ENCODE measurements at regions not wholly inside any gene's neighbourhood (a gene's known extent, or its start where the extent isn't known, plus 50 kb on each side); places are given as distances from the start of the nearest gene placed in this dataset.

DNA sequence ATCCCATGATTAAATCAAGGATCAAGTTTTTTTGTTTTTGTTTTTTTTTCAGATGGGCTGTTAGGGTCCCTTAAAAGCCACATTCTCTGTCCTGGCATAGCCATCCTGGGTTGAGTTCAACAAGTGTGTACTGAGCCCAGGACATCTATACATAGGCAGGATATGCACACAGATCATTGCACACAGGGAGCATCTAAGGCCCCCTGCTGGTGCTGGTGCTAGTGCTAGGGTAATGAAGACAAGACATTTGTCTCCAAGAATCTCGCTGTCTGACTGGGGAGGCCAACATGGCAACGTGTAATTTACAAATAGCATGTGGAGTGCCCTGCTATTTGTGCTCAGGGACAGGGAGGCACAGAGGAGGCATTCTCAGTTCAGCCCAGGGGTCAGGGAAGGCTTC, 124.5 kb downstream of the VAPA start:
- Histone ChIP-seq H3K36me3 (ENCODE audit: insufficient read depth, low read length) (no peaks in the 10 kb centered on the region), H3K27me3 (ENCODE audit: insufficient read depth, low read length) (no peaks in the 10 kb centered on the region), H4K20me1 (ENCODE audit: insufficient read depth, low read length) (no peaks in the 10 kb centered on the region), H3K4me3 (ENCODE audit: insufficient read depth, low read depth, low read length) (no peak overlapping the region), H3K4me1 (ENCODE audit: insufficient read depth, low read length) (peaks cover 6% of the 10 kb centered on the region), H3K9ac (ENCODE audit: low read length) (no peak overlapping the region), H3K9me3 (ENCODE audit: insufficient read depth, low read depth, low read length) (no peaks in the 10 kb centered on the region), H3K79me2 (ENCODE audit: insufficient read depth, low read length) (no peaks in the 10 kb centered on the region), H2AFZ (ENCODE audit: low read depth, low read length) (no peak overlapping the region), H3K27ac (ENCODE audit: low read depth, low read length) (no peak overlapping the region), H3K4me2 (ENCODE audit: low read length) (no peak overlapping the region)
- no peak overlapping the region for H3K4me3 Mint-ChIP-seq (ENCODE audit: unreplicated experiment)
- FAIRE-seq: no peak
- H3K27ac Mint-ChIP-seq (ENCODE audit: unreplicated experiment): no peak overlapping the region
- peaks cover 4% of the 10 kb centered on the region for H3K36me3 Mint-ChIP-seq (ENCODE audit: low read depth, unreplicated experiment)
- peaks cover 18% of the 10 kb centered on the region for H3K4me1 Mint-ChIP-seq (ENCODE audit: low read depth, unreplicated experiment)
- no peak for TF ChIP-seq EZH2 (IDR thresholded peaks at IDR 0.05; ENCODE audit: insufficient read depth, low read length)
- TF ChIP-seq, protein P1, sequence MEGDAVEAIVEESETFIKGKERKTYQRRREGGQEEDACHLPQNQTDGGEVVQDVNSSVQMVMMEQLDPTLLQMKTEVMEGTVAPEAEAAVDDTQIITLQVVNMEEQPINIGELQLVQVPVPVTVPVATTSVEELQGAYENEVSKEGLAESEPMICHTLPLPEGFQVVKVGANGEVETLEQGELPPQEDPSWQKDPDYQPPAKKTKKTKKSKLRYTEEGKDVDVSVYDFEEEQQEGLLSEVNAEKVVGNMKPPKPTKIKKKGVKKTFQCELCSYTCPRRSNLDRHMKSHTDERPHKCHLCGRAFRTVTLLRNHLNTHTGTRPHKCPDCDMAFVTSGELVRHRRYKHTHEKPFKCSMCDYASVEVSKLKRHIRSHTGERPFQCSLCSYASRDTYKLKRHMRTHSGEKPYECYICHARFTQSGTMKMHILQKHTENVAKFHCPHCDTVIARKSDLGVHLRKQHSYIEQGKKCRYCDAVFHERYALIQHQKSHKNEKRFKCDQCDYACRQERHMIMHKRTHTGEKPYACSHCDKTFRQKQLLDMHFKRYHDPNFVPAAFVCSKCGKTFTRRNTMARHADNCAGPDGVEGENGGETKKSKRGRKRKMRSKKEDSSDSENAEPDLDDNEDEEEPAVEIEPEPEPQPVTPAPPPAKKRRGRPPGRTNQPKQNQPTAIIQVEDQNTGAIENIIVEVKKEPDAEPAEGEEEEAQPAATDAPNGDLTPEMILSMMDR (IDR thresholded peaks at IDR 0.05; ENCODE audit: insufficient read depth, low read depth, low read length): no peak
- peaks cover 11% of the 10 kb centered on the region for H3K9me3 Mint-ChIP-seq (ENCODE audit: unreplicated experiment)
- H3K27me3 Mint-ChIP-seq (ENCODE audit: low read depth, unreplicated experiment): peaks cover 2% of the 10 kb centered on the region
- DNase-seq (ENCODE audit: low read depth): no peak

DNA sequence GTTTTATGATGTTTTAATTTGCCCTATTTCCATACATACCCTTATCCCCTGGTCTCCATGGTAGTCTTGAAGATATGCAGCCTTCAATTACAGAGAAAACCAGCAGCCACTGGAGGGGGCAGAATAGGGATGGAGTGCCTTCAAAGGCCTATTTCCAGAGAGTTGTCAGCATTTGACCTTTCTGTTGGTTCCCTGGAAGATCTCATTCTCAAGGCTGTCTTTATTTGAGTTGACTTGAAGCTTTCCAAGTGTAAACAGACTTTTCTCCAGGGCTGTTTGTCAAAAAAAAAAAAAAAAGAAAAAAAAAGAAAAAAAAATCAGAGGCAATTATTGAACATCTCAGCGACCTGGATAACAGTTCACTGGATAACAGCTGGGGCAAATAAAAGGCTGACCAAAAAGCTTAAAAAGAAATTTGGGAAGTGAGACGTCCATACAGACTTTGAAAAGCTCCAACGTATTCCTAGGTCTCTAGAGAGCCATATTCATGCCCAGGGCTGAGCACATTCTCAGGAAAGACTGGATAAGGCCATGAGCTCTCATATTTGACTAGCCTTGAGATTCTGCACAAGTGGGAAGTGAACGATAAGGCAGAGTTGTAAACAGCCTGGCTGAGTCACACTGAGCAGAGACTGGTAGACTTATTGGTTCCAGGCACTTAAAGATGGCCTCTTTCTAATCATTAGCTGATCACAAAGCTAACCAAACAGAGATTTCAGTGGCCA, 126.6 kb downstream of the VAPA start:
- H3K9me3 ChIP-seq (ENCODE audit: insufficient read depth, low read depth, low read length): no peaks in the 10 kb centered on the region

More for the DNA sequence above, 126.6 kb downstream of the VAPA start:
- H3K4me3 ChIP-seq (ENCODE audit: insufficient read depth, low read depth, low read length): no peak overlapping the region
- no peak overlapping the region for H3K4me2 ChIP-seq (ENCODE audit: low read length)
- no peak overlapping the region for H3K9ac ChIP-seq (ENCODE audit: low read length)
- H3K36me3 Mint-ChIP-seq (ENCODE audit: low read depth, unreplicated experiment): peaks cover 4% of the 10 kb centered on the region
- no peaks in the 10 kb centered on the region for H3K27me3 Mint-ChIP-seq (ENCODE audit: low read depth, unreplicated experiment)
- H3K4me1 ChIP-seq (ENCODE audit: insufficient read depth, low read length): peaks cover 1% of the 10 kb centered on the region
- TF ChIP-seq, protein P1 (IDR thresholded peaks at IDR 0.05; ENCODE audit: insufficient read depth, low read depth, low read length): no peak
- no peak for TF ChIP-seq EZH2 (IDR thresholded peaks at IDR 0.05; ENCODE audit: insufficient read depth, low read length)
- no peak overlapping the region for H3K27ac Mint-ChIP-seq (ENCODE audit: unreplicated experiment)
- no peak for DNase-seq (ENCODE audit: low read depth)
- no peak overlapping the region for H3K4me3 Mint-ChIP-seq (ENCODE audit: unreplicated experiment)
- H2AFZ ChIP-seq (ENCODE audit: low read depth, low read length): no peak overlapping the region
- no peaks in the 10 kb centered on the region for H4K20me1 ChIP-seq (ENCODE audit: insufficient read depth, low read length)
- H3K36me3 ChIP-seq (ENCODE audit: insufficient read depth, low read length): no peaks in the 10 kb centered on the region
- peaks cover 10% of the 10 kb centered on the region for H3K4me1 Mint-ChIP-seq (ENCODE audit: low read depth, unreplicated experiment)
- no peaks in the 10 kb centered on the region for H3K79me2 ChIP-seq (ENCODE audit: insufficient read depth, low read length)
- FAIRE-seq: no peak
- peaks cover 12% of the 10 kb centered on the region for H3K9me3 Mint-ChIP-seq (ENCODE audit: unreplicated experiment)
- no peak overlapping the region for H3K27ac ChIP-seq (ENCODE audit: low read depth, low read length)
- H3K27me3 ChIP-seq (ENCODE audit: insufficient read depth, low read length): no peaks in the 10 kb centered on the region

Measured in astrocyte (in vitro differentiated cells and primary cell).